ENCODE measurements at regions not wholly inside any gene's neighbourhood (a gene's known extent, or its start where the extent isn't known, plus 50 kb on each side); places are given as distances from the start of the nearest gene placed in this dataset.

DNA sequence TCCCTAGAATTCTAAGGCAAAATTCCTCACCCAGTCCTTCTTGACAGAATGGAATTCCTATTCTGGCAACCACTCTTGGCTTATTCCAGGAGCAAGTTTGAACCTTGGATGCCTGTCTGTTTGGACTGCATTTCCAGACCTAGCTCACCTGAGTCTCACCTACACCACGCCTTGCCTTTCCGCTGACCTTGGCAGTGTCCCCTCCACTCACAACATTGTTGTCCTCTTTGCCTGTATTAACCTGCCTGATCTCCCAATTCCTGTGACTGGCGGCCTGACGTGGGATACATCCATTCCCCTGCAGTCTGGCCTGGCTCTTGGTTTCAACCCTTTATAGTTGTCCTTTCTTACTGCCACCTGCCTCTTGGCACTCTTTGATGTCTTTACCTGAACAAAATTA, 281.4 kb upstream of the SOX4 start:
- no peak for TF ChIP-seq CTCF (IDR thresholded peaks at IDR 0.05)
- TF ChIP-seq POLR2AphosphoS5 (IDR thresholded peaks at IDR 0.05), result no peak
- TF ChIP-seq POLR2A (IDR thresholded peaks at IDR 0.05), result no peak
